GM12878 (cell line): ENCODE measurements at regions not wholly inside any gene's neighbourhood (a gene's known extent, or its start where the extent isn't known, plus 50 kb on each side); places are given as distances from the start of the nearest gene placed in this dataset.

ENCODE experiments used
- ATAC-seq: fragments of 200-7000 bp; cut with Tn5 transposase; 3 replicates; pipeline ENCODE4 v1.9.1; 2020; ENCODE audit warnings: mild to moderate bottlenecking, moderate library complexity
- BruUV-seq: library from RNA; stranded (reverse); fragments of 400-500 nt; replicated peaks from 2 replicates; lab custom pipeline; 2021; lab: Mats Ljungman, UMichigan
- CTCF ChIA-PET: fragments of 300-600 bp; sonication (Branson Sonifier 250); formaldehyde crosslinking; extraction: SDS; loops from one replicate; lab custom pipeline; 2021; ENCODE audit warnings: inconsistent platforms; lab: Yijun Ruan, JAX
- POLR2A ChIA-PET: fragments of 350-600 bp; formaldehyde crosslinking; extraction: SDS; loops from one replicate; lab custom pipeline; 2021; ENCODE audit warnings: inconsistent platforms; lab: Charles Lee
- RAD21 ChIA-PET: fragments of 300-600 bp; sonication (Branson Sonifier 250); formaldehyde crosslinking; loops from one replicate; lab custom pipeline; 2023; ENCODE audit warnings: antibody characterized with exemption; ENCODE audit not compliant: unreplicated experiment; lab: Charles Lee
- SMC1A ChIA-PET: fragments of 300-600 bp; sonication (Branson Sonifier 250); formaldehyde crosslinking; loops from one replicate; lab custom pipeline; 2023; ENCODE audit not compliant: unreplicated experiment, uncharacterized antibody; lab: Charles Lee
- DNase-seq: peaks from one replicate; pipeline ENCODE4 v3.0.0-alpha.2; 2011; ENCODE audit warnings: low read depth, low spot score
- FAIRE-seq: peaks from 3 replicates; lab custom pipeline; 2011; peaks lifted over from hg19 to GRCh38; lab: Jason Lieb, UNC
- H2AFZ ChIP-seq: 2 replicates; pipeline ENCODE4 v1.6.0; 2011; ENCODE audit warnings: low read depth, low read length, control low read depth; ENCODE audit not compliant: control insufficient read depth
- H3K27ac ChIP-seq: 2 replicates; pipeline ENCODE4 v1.5.1; 2011; ENCODE audit warnings: control low read depth; ENCODE audit not compliant: control insufficient read depth, insufficient read depth
- H3K27me3 ChIP-seq, 2 experiments: replicated peaks in 1 of 2; 2 replicates each; pipeline versions ENCODE4 v1.6.0 to v1.6.1; 2011; ENCODE audit warnings: low read length in 1 of 2; ENCODE audit not compliant: control insufficient read depth in 2 of 2, insufficient read depth in 2 of 2
- H3K36me3 ChIP-seq, 2 experiments: 2 replicates each; pipeline ENCODE4 v1.5.1; 2011; ENCODE audit warnings: low read length in 1 of 2; ENCODE audit not compliant: control insufficient read depth in 2 of 2, insufficient read depth in 2 of 2
- H3K4me1 ChIP-seq: 2 replicates; pipeline ENCODE4 v1.6.1; 2011; ENCODE audit warnings: mild to moderate bottlenecking, low read length, moderate library complexity, mixed read lengths; ENCODE audit not compliant: control insufficient read depth, insufficient read depth
- H3K4me2 ChIP-seq: 2 replicates; pipeline ENCODE4 v1.6.0; 2011; ENCODE audit warnings: control low read depth; ENCODE audit not compliant: control insufficient read depth, insufficient read depth
- H3K4me3 ChIP-seq: fragments of 200-600 bp; sonication (generic); 2 replicates; pipeline ENCODE4 v1.5.1; 2016
- H3K79me2 ChIP-seq: 2 replicates; pipeline ENCODE4 v1.6.0; 2011; ENCODE audit warnings: low read length; ENCODE audit not compliant: control insufficient read depth, insufficient read depth
- H3K9ac ChIP-seq: 2 replicates; pipeline ENCODE4 v1.8.0; 2011; ENCODE audit warnings: low read length, control low read depth, mixed read lengths; ENCODE audit not compliant: control insufficient read depth, insufficient read depth
- H3K9me3 ChIP-seq: replicated peaks from 3 replicates; pipeline ENCODE4 v1.5.1; 2011; ENCODE audit warnings: mild to moderate bottlenecking, low read length; ENCODE audit not compliant: control insufficient read depth, insufficient read depth
- H4K20me1 ChIP-seq: 2 replicates; pipeline ENCODE4 v1.6.0; 2011; ENCODE audit not compliant: control insufficient read depth, insufficient read depth
- BCL3 ChIP-seq: IDR thresholded peaks from 2 replicates; pipeline ENCODE4 v1.6.1; 2011; ENCODE audit warnings: borderline replicate concordance, low read depth, mild to moderate bottlenecking, moderate library complexity, low read length; ENCODE audit not compliant: insufficient read depth, poor library complexity, severe bottlenecking
- IKZF1 ChIP-seq: fragments of 450-650 bp; conservative IDR thresholded peaks from 2 replicates; pipeline ENCODE4 v1.6.1; 2017; ENCODE audit warnings: antibody characterized with exemption, mild to moderate bottlenecking
- MAX ChIP-seq: IDR thresholded peaks from 2 replicates; pipeline ENCODE4 v1.6.1; 2012; ENCODE audit warnings: low read depth, low read length, improper control_type of control experiment
- MEF2A ChIP-seq: IDR thresholded peaks from 2 replicates; pipeline ENCODE4 v1.6.1; 2011; ENCODE audit warnings: low read depth, mild to moderate bottlenecking, low read length, moderate library complexity; ENCODE audit not compliant: insufficient read depth
- MTA3 ChIP-seq: IDR thresholded peaks from 2 replicates; pipeline ENCODE4 v1.6.1; 2012; ENCODE audit warnings: low read length, inconsistent platforms, borderline replicate concordance
- NFIC ChIP-seq: IDR thresholded peaks from 2 replicates; pipeline ENCODE4 v1.6.1; 2012; ENCODE audit warnings: low read depth, mild to moderate bottlenecking, inconsistent platforms, low read length, moderate library complexity
- NFXL1 ChIP-seq: fragments of 450-650 bp; IDR thresholded peaks from 2 replicates; pipeline ENCODE4 v1.6.1; 2017; ENCODE audit warnings: antibody characterized with exemption, mild to moderate bottlenecking, borderline replicate concordance
- PBX3 ChIP-seq: IDR thresholded peaks from 2 replicates; pipeline ENCODE4 v1.6.1; 2011; ENCODE audit warnings: mild to moderate bottlenecking, low read depth, low read length, moderate library complexity; ENCODE audit not compliant: insufficient replicate concordance
- SMAD1 ChIP-seq: fragments of 450-650 bp; IDR thresholded peaks from 2 replicates; pipeline ENCODE4 v1.6.1; 2018; ENCODE audit warnings: mild to moderate bottlenecking, low read depth; ENCODE audit not compliant: partially characterized antibody
- SMC3 ChIP-seq: IDR thresholded peaks from 2 replicates; pipeline ENCODE4 v1.6.1; 2011; ENCODE audit warnings: low read length, improper control_type of control experiment, borderline replicate concordance
- SP1 ChIP-seq: IDR thresholded peaks from one replicate; pipeline ENCODE4 v1.6.1; 2011; ENCODE audit warnings: low read depth, low read length
- SRF ChIP-seq, 2 experiments: IDR thresholded peaks; 2 replicates each; pipeline ENCODE4 v1.6.1; 2011; ENCODE audit warnings: low read depth in 2 of 2, low read length in 2 of 2, mild to moderate bottlenecking in 1 of 2, moderate library complexity in 1 of 2
- TARDBP ChIP-seq: IDR thresholded peaks from 2 replicates; pipeline ENCODE4 v1.6.1; 2016; ENCODE audit warnings: borderline replicate concordance
- ZBED1 ChIP-seq: IDR thresholded peaks from 2 replicates; pipeline ENCODE4 v1.6.1; 2016; ENCODE audit warnings: borderline replicate concordance
- WGBS: methylation state at CpG from one replicate; pipeline ENCODE4 v1.1.6; 2016; ENCODE audit warnings: low lambda C conversion rate; ENCODE audit not compliant: insufficient replicate concordance, insufficient coverage; ENCODE audit errors: missing lambda C conversion rate; 5-methylcytosine and 5-hydroxymethylcytosine counted together
- in situ Hi-C: fragments of 300-500 bp; cut with MboI; formaldehyde crosslinking; loops from 9 replicates; pipeline ENCODE4 v1.14.3; 2018; ENCODE audit warnings: mixed read lengths
- intact Hi-C: fragments of 100-400 bp; cut with micrococcal nuclease; formaldehyde crosslinking; loops from one replicate; pipeline ENCODE4 v1.14.2; 2022; ENCODE audit not compliant: unreplicated experiment

- Histone ChIP-seq H3K27me3 (no peaks in the 10 kb centered on the region), H3K79me2 (no peaks in the 10 kb centered on the region), H4K20me1 (no peaks in the 10 kb centered on the region), H3K4me1 (peaks cover 74% of the 10 kb centered on the region), H3K4me2 (peak overlapping the region; percentile 3; the same call in 1 of the 2 replicates), H3K9ac (peak overlapping the region; percentile 36), H3K27ac (peak overlapping the region; percentile 85), H3K36me3 (no peaks in the 10 kb centered on the region; a peak in 1 of 4 replicates), H3K4me3 (0 out of 2 replicates have a peak overlapping the region, but pooled peaks have one; percentile 2), H3K9me3 (peaks cover 3% of the 10 kb centered on the region; the same call in 2 of the 3 replicates), H2AFZ (no peak overlapping the region)
- intact Hi-C loops (loop anchor here (1.0 to 5.0 kb wide), 6 partner anchors 14 to 401 kb away; partner anchors contain the start of gene BUB3), in situ Hi-C loops (loop anchor here (5.0 kb wide), 3 partner anchors 161 to 511 kb away; no protein-coding TSS in a partner anchor)
- CTCF ChIA-PET: interaction anchor here (1.1 to 2.4 kb wide), 4 partner anchors 13 to 510 kb away, joined by 3 to 10 read pairs (median 5); no protein-coding TSS in a partner anchor
- SMC1A ChIA-PET: interaction anchor here (0.7 to 3.6 kb wide), 10 partner anchors 9 to 507 kb away, joined by 3 to 16 read pairs (median 6); no protein-coding TSS in a partner anchor
- FAIRE-seq: peak; percentile 71
- RAD21 ChIA-PET: interaction anchor here (0.9 to 3.5 kb wide), 3 partner anchors 26 to 161 kb away, joined by 3 to 17 read pairs (median 16); no protein-coding TSS in a partner anchor
- ATAC-seq: peak; percentile 84
- DNase-seq: peak; percentile 81
- 7% methylated on average over 11 of the region's 11 CpGs for whole genome bisulfite sequencing
- BruUV-seq: no TSS peak
- POLR2A ChIA-PET: interaction anchor here (0.9 to 1.2 kb wide), 2 partner anchors 161 to 392 kb away, joined by 3 read pairs; no protein-coding TSS in a partner anchor
- TF ChIP-seq MAX (0 out of 2 replicates have a peak, but pooled peaks have one; percentile 29), SMC3 (0 out of 2 replicates have a peak, but pooled peaks have one; percentile 7), NFIC (peak; percentile 72), ZBED1 (peak; percentile 33; the same call in 1 of the 2 replicates), IKZF1 (peak; percentile 56), NFXL1 (no peak), PBX3 (peak; percentile 68), SRF (IDR thresholded peaks at IDR 0.05; ENCODE audit: low read depth in 2 of 2, low read length in 2 of 2) (peak; percentile 78 to 95), SMAD1 (no peak), TARDBP (no peak), MTA3 (no peak), SP1 (peak; percentile 45), BCL3 (peak; percentile 93), MEF2A (peak; percentile 82)
Observed at GRCh38 chr10:123552760-123553554, 113.2 kb upstream of the GPR26 start.
